ENCODE measurements at regions not wholly inside any gene's neighbourhood (a gene's known extent, or its start where the extent isn't known, plus 50 kb on each side); places are given as distances from the start of the nearest gene placed in this dataset.
"Not testable (repeated sequence)": the region's sequence is repeated elsewhere in the genome, so short reads cannot be mapped to it uniquely, and the experiment has no call there.

- no peak overlapping the region for H3K4me3 ChIP-seq (ENCODE audit: control insufficient read depth, low read depth, low read length)
- DNase-seq (ENCODE audit: low read depth): no peak
- no peak for TF ChIP-seq CTCF (IDR thresholded peaks at IDR 0.05; ENCODE audit: control insufficient read depth, insufficient read depth, low read depth, low read length, missing control alignments)
These were observed 225.7 kb downstream of the MREG start for GRCh38 chr2:215787565-215788178.

DNA sequence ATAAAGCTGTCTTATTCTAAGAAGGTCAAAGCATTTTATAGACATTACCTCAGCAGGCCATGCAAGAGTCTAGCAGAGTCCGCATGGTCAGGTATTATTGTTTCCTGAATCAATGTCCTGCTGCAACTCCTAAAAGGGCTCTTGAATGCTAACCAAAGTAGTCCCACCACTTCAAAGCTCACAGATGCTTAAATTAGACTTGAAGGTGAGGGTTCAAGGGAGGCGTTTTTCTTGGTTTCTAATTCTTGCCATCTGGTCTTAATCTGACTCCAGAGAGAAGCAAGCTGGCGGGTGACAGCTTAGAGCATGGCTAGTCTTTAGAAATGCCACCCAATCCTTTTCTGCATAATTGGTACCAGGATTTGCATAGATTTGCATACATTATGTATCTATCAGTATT is 226.3 kb downstream of the MREG start:
- no peak overlapping the region for H3K4me3 ChIP-seq (ENCODE audit: control insufficient read depth, low read depth, low read length)
- DNase-seq (ENCODE audit: low read depth): no peak
- no peak for TF ChIP-seq CTCF (IDR thresholded peaks at IDR 0.05; ENCODE audit: control insufficient read depth, insufficient read depth, low read depth, low read length, missing control alignments)

GRCh38 chr2:215784371-215784783 is 229.0 kb downstream of the MREG start:
- no peak overlapping the region for H3K4me3 ChIP-seq (ENCODE audit: control insufficient read depth, low read depth, low read length)
- DNase-seq (ENCODE audit: low read depth): peak; percentile 94
- no peak for TF ChIP-seq CTCF (IDR thresholded peaks at IDR 0.05; ENCODE audit: control insufficient read depth, insufficient read depth, low read depth, low read length, missing control alignments)

DNA sequence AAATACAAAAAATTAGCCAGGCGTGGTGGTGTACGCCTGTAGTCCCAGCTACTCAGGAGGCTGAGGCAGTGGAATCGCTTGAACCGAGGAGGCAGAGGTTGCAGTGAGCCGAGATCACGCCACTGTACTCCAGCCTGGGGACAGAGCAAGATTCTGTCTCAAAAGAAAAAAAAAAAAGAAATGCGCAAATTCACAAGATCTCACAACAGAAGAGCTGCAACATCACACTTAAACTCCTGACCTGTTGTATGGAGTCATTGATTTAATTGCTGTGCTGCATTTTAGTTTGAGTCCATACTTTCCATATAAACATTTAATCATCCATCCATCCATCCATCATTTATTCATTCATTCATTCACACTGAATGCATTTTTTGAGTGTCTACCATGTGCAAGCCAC is 229.7 kb downstream of the MREG start:
- H3K4me3 ChIP-seq (ENCODE audit: control insufficient read depth, low read depth, low read length); DNase-seq (ENCODE audit: low read depth): not testable (repeated sequence)

- no peak for TF ChIP-seq CTCF (IDR thresholded peaks at IDR 0.05; ENCODE audit: control insufficient read depth, insufficient read depth, low read depth, low read length, missing control alignments)
- no peak overlapping the region for H3K4me3 ChIP-seq (ENCODE audit: control insufficient read depth, low read depth, low read length)
- DNase-seq (ENCODE audit: low read depth): no peak
These were observed 230.4 kb downstream of the MREG start for GRCh38 chr2:215782965-215783364.

GRCh38 chr2:215782295-215782694 is 231.1 kb downstream of the MREG start:
- TF ChIP-seq CTCF (IDR thresholded peaks at IDR 0.05; ENCODE audit: control insufficient read depth, insufficient read depth, low read depth, low read length, missing control alignments): no peak
- no peak overlapping the region for H3K4me3 ChIP-seq (ENCODE audit: control insufficient read depth, low read depth, low read length)
- DNase-seq (ENCODE audit: low read depth): no peak

DNA sequence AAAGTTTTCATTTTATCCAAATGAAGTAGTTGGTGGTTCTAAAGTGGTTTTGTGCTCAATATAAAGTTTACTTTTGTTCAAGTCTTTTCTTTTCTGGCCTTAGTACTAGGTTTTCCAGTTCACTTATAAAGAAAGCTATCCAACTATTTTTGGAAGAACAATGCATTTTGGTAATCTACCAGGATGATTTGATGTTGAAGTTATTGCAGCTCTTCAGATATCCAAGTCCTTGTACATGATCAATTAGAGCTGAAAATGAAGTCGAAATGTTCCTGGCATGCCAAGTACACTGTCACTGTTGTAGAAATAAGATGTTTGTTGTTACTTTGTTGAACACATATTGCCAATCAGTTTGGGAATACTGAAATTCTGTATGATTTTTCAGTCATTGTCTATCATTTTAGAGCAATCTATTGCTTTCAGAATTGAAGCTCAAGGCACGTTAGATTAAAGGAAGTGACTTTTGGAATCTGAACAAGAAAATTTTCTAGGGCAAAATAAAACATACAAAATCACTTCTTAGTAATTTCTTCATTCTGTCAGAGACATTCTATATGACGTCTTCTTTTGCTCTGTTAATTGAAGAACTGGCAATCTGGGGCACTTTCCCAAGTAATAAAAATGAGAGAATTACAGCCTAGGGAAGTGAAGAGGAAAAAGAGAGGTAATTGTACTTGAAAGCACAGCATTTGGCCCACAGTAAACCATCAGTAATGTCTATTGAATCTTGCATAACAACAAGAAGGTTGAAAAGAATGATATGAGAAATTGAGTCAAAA is 232.3 kb downstream of the MREG start:
- H3K4me3 ChIP-seq (ENCODE audit: control insufficient read depth, low read depth, low read length): no peak overlapping the region
- no peak for TF ChIP-seq CTCF (IDR thresholded peaks at IDR 0.05; ENCODE audit: control insufficient read depth, insufficient read depth, low read depth, low read length, missing control alignments)
- no peak for DNase-seq (ENCODE audit: low read depth)
